Thoracic aorta (tissue), 2 donors: ENCODE measurements at regions not wholly inside any gene's neighbourhood (a gene's known extent, or its start where the extent isn't known, plus 50 kb on each side); places are given as distances from the start of the nearest gene placed in this dataset.

Source experiments
- ATAC-seq: fragments of 150-250 bp; one replicate; pipeline ENCODE4 v1.8.0; 2017; ENCODE audit warnings: low read depth; ENCODE audit not compliant: insufficient number of reproducible peaks, low FRiP score
- DNase-seq: peaks from one replicate; pipeline ENCODE4 v3.0.0-alpha.2; 2020; ENCODE audit warnings: low spot score
- H3K27ac ChIP-seq, 2 donors: fragments of 200-600 bp; sonication (generic); 1 replicate in 1 of 2; 2 replicates in 1 of 2; pipeline ENCODE4 v1.5.1; 2016; ENCODE audit warnings: mild to moderate bottlenecking in 2 of 2, moderate library complexity in 2 of 2
- H3K27me3 ChIP-seq: fragments of 200-600 bp; sonication (generic); replicated peaks from 2 replicates; pipeline ENCODE4 v1.6.0; 2016; ENCODE audit warnings: mild to moderate bottlenecking; ENCODE audit not compliant: insufficient read depth
- H3K36me3 ChIP-seq: fragments of 200-600 bp; sonication (generic); one replicate; pipeline ENCODE4 v1.5.1; 2016
- H3K4me1 ChIP-seq, 2 donors: fragments of 200-600 bp; sonication (generic); 1 replicate in 1 of 2; 2 replicates in 1 of 2; pipeline versions ENCODE4 v1.5.1 to v1.6.0; 2016; ENCODE audit warnings: low read depth in 2 of 2, mild to moderate bottlenecking in 1 of 2; ENCODE audit not compliant: control insufficient read depth in 1 of 2
- H3K4me3 ChIP-seq: fragments of 200-600 bp; sonication (generic); 2 replicates; pipeline ENCODE4 v1.5.1; 2016; ENCODE audit warnings: mild to moderate bottlenecking
- H3K9me3 ChIP-seq: fragments of 200-600 bp; sonication (generic); 2 replicates; pipeline ENCODE4 v1.5.1; 2016
- CTCF ChIP-seq: fragments of 200-600 bp; sonication (generic); IDR thresholded peaks from one replicate; pipeline ENCODE4 v1.5.1; 2019; ENCODE audit warnings: antibody characterized with exemption

GRCh38 chr4:127047930-127048329 lies 584.8 kb upstream of the INTU start:
- H3K27ac ChIP-seq: no peak overlapping the region
- no peak overlapping the region for H3K4me3 ChIP-seq
- H3K9me3 ChIP-seq: no peaks in the 10 kb centered on the region
- no peak for TF ChIP-seq CTCF
- no peak for ATAC-seq
- no peaks in the 10 kb centered on the region for H3K4me1 ChIP-seq
- no peak for DNase-seq
- no peaks in the 10 kb centered on the region for H3K36me3 ChIP-seq
- no peaks in the 10 kb centered on the region for H3K27me3 ChIP-seq

- DNase-seq (no peak), ATAC-seq (no peak)
- Histone ChIP-seq H3K4me1 (no peaks in the 10 kb centered on the region), H3K27me3 (no peaks in the 10 kb centered on the region), H3K9me3 (no peaks in the 10 kb centered on the region), H3K27ac (no peak overlapping the region), H3K36me3 (no peaks in the 10 kb centered on the region), H3K4me3 (no peak overlapping the region)
- no peak for TF ChIP-seq CTCF
Observed at GRCh38 chr4:127048376-127049044, 584.2 kb upstream of the INTU start.

- no peak overlapping the region for H3K4me3 ChIP-seq
- H3K27me3 ChIP-seq: no peaks in the 10 kb centered on the region
- H3K36me3 ChIP-seq: no peaks in the 10 kb centered on the region
- no peak for TF ChIP-seq CTCF
- no peaks in the 10 kb centered on the region for H3K9me3 ChIP-seq
- no peaks in the 10 kb centered on the region for H3K4me1 ChIP-seq
- ATAC-seq (no peak), DNase-seq (no peak)
- no peak overlapping the region for H3K27ac ChIP-seq
Observed at GRCh38 chr4:127049526-127049925, 583.2 kb upstream of the INTU start.

- DNase-seq (no peak), ATAC-seq (no peak)
Observed at GRCh38 chr4:127052742-127053141, 580.0 kb upstream of the INTU start.

GRCh38 chr4:127055357-127055756 lies 577.4 kb upstream of the INTU start:
- no peaks in the 10 kb centered on the region for H3K4me1 ChIP-seq
- no peaks in the 10 kb centered on the region for H3K27me3 ChIP-seq
- DNase-seq: no peak
- H3K36me3 ChIP-seq: no peaks in the 10 kb centered on the region
- H3K27ac ChIP-seq: no peak overlapping the region
- no peak overlapping the region for H3K4me3 ChIP-seq
- TF ChIP-seq CTCF: no peak
- H3K9me3 ChIP-seq: peaks cover 12% of the 10 kb centered on the region
- no peak for ATAC-seq

More at GRCh38 chr4:127052742-127053141, 580.0 kb upstream of the INTU start:
- Histone ChIP-seq H3K36me3 (no peaks in the 10 kb centered on the region), H3K4me1 (no peaks in the 10 kb centered on the region), H3K9me3 (peaks cover 12% of the 10 kb centered on the region), H3K27me3 (no peaks in the 10 kb centered on the region), H3K27ac (no peak overlapping the region), H3K4me3 (no peak overlapping the region)
- TF ChIP-seq CTCF: no peak
